Activated CD8-positive, alpha-beta memory T cell treated with anti-CD3 and anti-CD28 coated beads, Interleukin-2, amount 50 U/mL, for 4 hours (primary cell): ENCODE measurements at regions not wholly inside any gene's neighbourhood (a gene's known extent, or its start where the extent isn't known, plus 50 kb on each side); places are given as distances from the start of the nearest gene placed in this dataset.
A peak's percentile ranks its signal among the peaks of the same experiment; 100 is the strongest.

ENCODE experiments used
- DNase-seq: peaks from one replicate; pipeline ENCODE4 v3.0.0-alpha.2; 2020

GRCh38 chr19:46945694-46946489 lies 73.7 kb upstream of the NPAS1 start:
- DNase-seq = no peak

DNA sequence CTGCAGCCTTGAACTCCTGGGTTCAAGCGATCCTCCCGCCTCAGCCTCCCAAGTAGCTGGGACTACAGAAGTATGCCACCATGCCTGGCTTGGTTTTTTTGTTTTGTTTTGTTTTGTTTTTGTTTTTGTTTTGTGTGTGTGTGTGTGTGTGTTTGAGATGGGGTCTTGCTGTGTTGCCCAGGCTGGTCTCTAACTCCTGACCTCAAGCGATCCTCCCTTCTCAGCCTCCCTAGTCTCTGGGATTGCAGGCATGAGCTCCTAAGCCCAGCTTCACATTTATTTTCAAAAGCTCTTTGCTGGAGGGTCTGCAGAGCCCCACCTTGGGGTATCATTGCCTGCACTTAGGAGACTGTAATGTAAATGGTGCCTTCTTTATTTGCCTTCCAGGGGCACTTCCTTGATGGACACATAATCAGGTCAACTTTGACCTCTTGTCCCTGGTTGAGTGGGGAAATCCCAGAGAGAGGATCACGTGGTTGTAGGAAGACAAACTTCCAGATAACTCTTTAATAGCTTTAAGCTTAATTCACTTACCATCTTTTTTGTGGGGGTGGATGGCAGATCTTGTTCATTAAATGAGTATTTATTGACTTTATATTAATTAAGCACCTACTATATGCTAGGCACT lies 72.9 kb upstream of the NPAS1 start:
- no peak for DNase-seq

GRCh38 chr19:46947866-46948265 lies 71.8 kb upstream of the NPAS1 start:
- no peak for DNase-seq

- no peak for DNase-seq
These were observed 69.0 kb upstream of the NPAS1 start for GRCh38 chr19:46950526-46951170.

- no peak for DNase-seq
These were observed 68.3 kb upstream of the NPAS1 start for GRCh38 chr19:46951171-46951986.

GRCh38 chr19:46952874-46953273 lies 66.8 kb upstream of the NPAS1 start:
- DNase-seq = no peak

DNA sequence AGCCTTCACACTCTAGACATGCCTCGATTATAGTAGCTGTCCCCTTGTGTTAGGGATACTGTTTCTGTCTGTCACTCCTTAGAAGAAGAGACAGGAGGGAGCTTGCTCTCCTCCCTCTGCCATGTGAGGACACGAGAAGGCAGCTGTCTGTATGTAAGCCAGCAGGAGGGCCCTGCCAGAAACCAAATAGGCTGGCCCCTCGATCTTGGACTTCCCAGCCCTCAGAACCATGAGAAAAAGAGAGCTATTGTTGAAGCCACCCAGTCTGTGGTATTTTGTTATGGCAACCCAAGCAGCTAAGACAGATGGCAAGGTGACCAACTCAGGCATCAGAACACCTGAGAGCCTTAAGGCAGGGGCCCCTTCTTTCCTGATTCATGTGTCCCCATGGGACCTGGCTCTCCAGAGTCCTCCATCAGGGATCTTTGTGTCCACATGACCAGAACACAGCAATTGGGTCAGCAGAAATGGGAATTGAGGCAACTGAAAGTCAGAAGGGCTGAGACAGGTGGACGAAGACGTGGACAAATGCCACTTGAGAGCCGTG lies 65.6 kb upstream of the NPAS1 start:
- DNase-seq = no peak

DNA sequence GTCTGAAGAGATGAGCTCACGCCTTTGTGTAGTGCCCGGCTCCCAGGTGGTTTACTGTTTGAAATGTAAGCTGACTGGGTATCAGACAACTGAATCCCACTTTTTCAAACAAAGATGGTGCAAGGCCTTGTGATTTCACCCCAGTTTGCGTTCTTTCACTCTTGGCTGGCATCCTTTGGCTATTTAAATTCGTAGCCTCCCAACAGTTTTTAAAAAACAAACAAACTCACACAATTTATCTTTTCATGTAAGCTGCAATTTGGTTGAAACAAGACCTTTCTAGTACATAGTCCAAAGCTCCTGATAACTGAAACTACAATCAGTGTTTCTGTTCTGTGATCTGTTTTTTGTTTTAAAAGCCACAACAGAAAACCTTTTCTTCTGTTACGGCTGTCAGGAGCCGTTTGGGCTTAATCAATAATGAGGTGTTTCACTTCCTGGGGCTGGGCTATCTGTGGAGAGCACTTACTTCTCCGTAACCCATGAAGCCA lies 65.1 kb upstream of the NPAS1 start:
- no peak for DNase-seq

- peak; percentile 25 for DNase-seq
These were observed 64.4 kb upstream of the NPAS1 start for GRCh38 chr19:46954993-46955812.

DNA sequence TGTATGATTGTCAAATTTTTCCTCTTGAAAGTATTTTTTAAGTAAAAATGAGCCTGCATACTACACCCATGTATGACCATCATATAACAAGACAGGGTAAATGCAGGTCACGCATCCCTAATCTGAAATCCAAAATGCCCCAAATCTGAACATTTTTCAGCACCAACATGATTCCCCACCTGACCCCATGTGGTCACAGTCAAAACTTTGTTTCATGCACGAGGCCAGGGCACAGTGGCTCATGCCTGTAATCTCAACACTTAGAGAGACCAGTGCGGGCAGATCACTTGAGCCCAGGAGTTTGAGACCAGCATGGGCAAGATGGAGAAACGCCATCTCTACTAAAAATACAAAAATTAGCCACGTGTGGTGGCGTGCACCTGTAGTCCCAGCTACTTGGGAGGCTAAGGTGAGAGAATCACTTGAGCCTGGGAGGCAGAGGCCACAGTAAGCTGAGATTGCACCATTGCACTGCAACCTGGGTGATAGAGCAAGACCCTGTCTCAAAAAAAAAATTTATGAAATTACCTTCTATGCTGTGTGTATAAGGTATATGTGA lies 63.7 kb upstream of the NPAS1 start:
- DNase-seq = no peak

DNA sequence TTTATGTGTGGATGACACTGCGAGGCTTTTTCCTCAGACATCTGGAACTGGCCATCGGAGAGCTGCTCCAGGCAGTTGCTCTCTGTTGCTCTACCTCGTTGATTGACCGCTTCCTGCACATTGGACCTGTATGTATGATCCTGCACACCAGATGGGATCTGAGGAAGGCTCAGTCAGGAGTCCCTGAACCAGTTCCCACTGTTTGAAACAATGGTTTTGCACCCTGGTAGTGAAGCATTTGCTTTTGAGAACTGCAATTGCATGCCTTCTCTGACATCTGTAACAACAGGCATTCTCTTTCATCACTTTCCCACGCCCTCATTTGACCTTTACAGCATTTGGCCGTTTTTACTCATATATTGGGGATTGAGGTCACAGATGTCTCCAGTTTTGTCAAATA lies 61.1 kb upstream of the NPAS1 start:
- DNase-seq = no peak

DNA sequence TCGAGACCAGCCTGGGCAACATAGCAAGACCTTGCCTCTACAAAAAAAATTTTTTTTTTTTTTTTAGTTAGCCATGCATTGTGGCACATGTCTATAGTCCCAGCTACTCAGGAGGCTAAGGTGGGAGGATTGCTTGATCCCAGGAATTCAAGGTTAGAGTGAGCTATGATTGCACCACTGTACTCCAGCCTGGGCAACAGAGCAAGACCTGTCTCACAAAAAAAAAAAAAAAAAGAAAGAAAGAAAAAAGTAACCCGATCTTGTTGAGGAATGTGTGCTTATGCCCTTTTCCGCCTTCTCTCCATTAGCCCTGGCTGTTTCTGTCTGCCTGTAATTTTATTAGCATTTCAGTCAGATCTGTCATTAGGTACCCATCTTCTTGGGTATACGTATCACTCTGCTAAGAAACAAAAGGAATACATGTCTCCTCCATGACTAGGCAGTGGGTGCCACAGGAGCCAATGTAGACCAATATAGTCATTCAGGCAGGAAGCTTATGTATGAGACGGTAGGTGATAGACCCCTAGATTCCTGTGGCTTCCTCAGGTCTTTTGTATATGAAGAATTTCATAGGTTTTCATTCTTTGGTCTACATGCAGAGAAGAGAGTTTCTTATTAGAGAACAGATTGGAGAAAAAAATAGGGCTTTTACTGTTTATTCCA lies 59.6 kb upstream of the NPAS1 start:
- no peak for DNase-seq

DNA sequence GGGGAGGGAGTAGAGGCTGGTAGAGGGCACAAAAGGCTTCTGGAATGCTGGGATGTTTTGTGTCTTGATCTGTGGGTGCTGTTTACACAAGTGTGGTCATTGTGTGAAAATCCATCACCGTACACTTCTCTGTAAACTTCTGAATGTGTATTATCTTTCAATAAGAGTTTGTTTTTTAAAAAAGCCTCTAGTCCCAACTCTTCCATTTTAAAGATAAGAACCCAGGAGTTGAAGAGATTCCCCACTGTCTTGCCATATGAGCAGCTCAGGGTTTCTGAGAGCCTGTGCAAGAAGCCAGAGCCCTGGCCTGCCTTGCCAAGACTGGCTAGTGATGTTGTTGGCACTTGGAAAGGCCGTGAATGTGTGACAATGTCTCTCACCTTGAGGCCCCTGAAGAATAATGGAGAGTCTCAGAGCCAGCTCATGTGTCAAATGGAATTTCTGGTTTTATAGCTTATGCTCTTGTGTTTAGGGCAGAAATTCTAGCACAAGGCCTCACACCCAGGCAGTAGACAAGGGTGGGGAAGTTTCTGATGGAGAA lies 57.5 kb upstream of the NPAS1 start:
- no peak for DNase-seq

- DNase-seq = no peak
These were observed 56.4 kb upstream of the NPAS1 start for GRCh38 chr19:46963093-46963734.

GRCh38 chr19:46967578-46968032 lies 52.0 kb upstream of the NPAS1 start:
- DNase-seq = no peak
